ENCODE measurements at regions not wholly inside any gene's neighbourhood (a gene's known extent, or its start where the extent isn't known, plus 50 kb on each side); places are given as distances from the start of the nearest gene placed in this dataset.
A peak's percentile ranks its signal among the peaks of the same experiment; 100 is the strongest.

DNA sequence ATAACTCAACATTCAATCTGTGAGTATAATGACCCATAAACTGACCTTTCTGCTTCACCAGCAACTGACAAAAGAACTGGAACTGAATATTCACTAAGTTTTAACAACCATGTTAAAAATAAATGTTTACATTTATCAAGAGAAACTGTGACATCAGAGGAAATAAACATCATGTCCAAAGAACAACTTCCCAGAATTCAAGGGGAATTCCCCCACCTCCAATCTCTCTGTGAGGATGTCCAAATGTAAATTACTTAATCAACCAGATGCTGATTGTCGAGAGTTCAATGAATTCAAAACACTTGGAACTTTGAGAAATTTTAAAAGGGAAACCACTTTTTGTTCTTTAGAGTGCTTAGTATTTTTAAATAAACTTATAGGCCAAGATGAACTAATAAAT lies 365.6 kb upstream of the ADGRL2 start:
- TF ChIP-seq POLR2A (IDR thresholded peaks at IDR 0.05; ENCODE audit: low read depth, low read length) = no peak
- FAIRE-seq (no peak), DNase-seq (ENCODE audit: insufficient read length, low spot score) (no peak)

DNA sequence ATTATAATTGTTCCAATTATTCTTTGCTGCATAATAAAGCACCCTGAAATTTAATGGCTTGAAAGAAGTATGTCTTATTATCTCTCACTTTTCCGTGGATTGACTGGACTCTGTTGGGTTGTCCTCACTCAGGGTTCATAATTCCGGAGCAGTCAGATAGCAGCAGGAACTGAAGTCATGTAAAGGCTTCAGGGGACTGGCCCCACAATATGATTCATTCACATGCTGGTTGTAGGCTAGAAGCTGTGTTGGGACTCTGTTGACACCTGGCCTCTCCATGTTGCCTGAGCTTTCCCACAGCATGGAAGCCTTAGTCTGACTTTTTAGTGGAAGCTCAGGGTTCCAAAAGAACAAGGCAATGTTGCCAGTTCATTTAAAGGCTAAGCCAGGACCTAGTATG lies 367.1 kb upstream of the ADGRL2 start:
- no peak for TF ChIP-seq POLR2A (IDR thresholded peaks at IDR 0.05; ENCODE audit: low read depth, low read length)
- DNase-seq (ENCODE audit: insufficient read length, low spot score) (no peak), FAIRE-seq (no peak)

DNA sequence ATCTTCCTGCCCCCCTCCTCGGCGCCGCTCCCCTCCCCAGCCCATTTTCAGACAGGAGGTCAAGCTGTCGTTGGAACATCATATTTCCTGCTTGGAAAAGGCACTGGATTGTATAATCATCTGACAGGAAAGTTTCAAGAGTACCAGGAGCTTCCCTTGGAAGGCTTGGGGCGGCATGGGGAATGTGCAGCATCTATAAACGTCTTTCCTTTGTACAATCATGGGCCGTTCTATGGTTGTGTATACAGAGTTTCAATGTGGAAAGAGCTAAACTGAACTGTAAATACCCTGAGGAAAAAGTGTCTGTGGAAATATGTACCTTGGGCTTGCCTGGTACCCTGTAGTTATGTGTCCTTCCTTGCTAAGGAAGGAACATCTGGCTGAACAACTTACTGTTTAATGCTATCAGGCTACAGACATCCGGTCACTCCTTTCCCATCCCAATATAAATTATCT lies 368.1 kb upstream of the ADGRL2 start:
- FAIRE-seq (no peak), DNase-seq (ENCODE audit: insufficient read length, low spot score) (no peak)
- no peak for TF ChIP-seq POLR2A (IDR thresholded peaks at IDR 0.05; ENCODE audit: low read depth, low read length)

DNA sequence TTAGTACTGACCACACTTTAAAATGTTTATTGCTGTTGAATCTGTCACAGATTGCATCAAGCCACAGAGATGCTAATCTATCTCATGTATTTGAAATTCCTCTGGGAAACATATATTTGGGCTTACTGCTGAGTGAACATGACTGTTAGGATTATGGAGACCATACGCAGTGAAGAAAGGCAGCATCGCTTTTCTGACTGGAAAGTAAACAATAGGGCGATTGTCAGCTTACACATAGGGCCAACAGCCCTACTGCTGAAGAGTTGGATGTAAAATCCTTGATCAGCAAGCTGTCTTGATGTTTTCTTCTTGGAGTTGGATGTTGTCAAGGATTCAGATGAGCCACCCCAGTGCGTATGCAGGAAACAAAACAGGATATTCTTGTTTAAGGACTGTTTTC lies 368.7 kb upstream of the ADGRL2 start:
- DNase-seq (ENCODE audit: insufficient read length, low spot score) = no peak
- FAIRE-seq = no peak
- no peak for TF ChIP-seq POLR2A (IDR thresholded peaks at IDR 0.05; ENCODE audit: low read depth, low read length)

DNA sequence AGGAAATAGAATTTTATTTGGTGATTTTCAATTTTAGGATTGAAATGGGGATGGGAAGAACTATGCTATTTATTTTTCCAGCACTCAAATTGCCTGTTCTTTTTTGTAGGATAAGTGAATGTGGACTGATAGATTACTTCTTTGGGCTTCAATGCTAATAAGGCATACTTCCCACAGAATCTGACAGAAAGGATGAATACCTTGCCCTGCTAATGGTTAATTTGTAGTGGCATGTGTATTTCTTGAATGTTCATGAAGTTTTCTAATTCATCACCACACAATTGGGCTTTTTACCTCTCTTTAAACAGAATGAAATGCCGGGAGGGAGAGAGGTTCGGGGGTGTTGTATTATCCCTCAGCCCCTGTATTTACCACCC lies 369.1 kb upstream of the ADGRL2 start:
- FAIRE-seq = no peak

DNA sequence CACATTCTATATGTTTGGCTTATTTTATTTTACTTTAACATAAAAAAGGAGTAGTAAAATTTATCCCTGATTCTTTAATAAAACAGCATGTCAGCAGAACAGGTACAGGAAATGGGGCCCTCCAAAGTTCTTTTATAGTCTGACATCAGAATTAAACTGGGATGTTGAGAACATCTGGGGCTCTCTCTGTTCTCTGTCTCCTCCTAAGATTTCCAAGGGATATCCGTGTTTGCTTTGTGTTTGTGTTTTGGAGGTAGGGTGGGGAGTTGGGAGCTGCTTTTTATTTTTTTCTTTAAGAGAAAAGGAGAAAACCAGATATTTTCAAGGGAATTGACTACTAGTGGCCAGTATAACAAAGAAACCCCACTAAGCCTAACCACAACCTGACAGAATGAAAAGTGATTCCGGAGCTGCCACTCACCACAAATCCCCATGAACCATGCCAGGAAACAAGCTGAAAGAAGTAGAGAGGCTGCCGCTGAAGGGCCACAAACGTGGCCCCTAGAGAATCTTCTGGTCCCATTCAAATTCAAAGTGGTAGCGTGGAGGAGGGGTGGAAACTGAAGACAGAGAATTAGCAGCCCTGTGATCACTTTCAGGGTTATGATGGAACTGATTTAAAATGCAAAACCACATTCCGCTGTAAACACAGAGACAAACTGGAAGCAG lies 369.6 kb upstream of the ADGRL2 start:
- TF ChIP-seq POLR2A (IDR thresholded peaks at IDR 0.05; ENCODE audit: low read depth, low read length) = no peak
- FAIRE-seq (no peak), DNase-seq (ENCODE audit: insufficient read length, low spot score) (no peak)

More for the DNA sequence above, 369.1 kb upstream of the ADGRL2 start:
- no peak for TF ChIP-seq POLR2A (IDR thresholded peaks at IDR 0.05; ENCODE audit: low read depth, low read length)
- no peak for DNase-seq (ENCODE audit: insufficient read length, low spot score)

DNA sequence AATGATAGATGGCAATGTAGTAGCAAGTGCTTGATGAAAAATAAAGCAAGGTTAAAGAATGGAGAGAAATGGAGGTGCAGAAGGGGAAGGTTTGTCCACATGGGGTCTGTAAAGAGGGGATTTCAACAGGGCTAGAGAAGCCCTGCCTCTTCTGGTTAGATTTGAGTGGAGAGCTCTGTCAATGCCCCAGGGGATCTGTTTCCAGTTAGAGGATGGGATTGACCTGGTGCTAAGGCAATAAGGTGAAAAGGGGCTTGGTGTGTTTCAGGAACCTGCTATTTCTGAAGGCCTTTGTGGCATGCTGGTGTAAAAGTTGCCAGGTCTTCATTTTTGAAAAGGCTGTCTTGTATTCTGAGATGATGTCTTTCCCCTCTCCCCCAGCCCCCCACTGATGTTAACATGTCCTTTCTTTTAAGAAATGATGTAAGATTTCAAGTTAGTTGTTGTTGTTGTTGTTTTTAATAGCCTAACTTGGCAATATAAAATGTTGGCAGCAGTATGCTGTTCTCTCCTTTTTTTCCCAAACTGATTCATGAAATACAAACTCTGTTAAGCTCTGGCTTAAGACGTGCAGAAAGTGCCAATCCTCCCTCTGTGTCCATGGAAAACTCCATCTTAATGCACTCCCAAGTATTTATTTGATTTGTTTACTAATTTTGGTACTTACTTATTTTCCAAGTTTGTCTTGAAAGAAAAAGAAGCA lies 370.3 kb upstream of the ADGRL2 start:
- FAIRE-seq (no peak), DNase-seq (ENCODE audit: insufficient read length, low spot score) (no peak)
- TF ChIP-seq POLR2A (IDR thresholded peaks at IDR 0.05; ENCODE audit: low read depth, low read length) = no peak

DNA sequence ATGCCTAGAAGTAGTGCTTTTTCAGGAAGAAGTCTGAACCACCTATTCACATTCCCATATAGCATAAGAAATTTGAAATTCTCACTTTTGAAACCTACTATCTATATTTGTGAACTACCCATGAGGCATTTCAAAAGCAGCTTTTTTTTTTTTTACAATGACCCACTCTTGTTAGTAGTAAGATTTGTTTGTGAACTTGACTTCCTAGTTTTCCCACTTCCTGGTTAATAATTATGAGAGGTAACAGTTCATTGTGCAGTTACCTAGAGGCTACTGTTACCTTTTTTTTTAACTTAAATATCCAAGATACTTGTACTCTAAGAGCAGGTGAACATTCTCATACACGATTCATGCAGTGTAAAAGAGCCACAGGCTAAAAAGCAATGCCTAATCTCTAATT lies 371.7 kb upstream of the ADGRL2 start:
- DNase-seq (ENCODE audit: insufficient read length, low spot score) (no peak), FAIRE-seq (no peak)
- TF ChIP-seq POLR2A (IDR thresholded peaks at IDR 0.05; ENCODE audit: low read depth, low read length) = no peak

DNA sequence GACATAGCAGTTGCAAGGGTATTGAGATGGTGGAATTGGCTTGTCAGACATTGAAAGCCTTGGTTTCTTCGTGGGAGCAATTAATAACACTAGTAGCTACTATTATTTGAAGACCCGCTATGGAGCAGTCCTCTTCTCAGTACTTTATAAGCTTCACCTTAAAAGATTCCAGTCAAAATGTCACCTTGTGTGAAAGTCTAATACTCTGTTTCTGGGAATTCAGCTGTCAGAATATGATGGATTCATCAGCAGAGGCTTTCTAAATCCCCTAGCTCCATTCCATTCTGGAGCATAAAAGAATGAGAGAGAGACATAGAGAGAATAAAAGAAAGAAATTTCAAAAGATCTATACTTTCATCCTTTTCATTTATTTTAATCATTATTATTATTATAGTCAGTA lies 375.9 kb upstream of the ADGRL2 start:
- no peak for TF ChIP-seq POLR2A (IDR thresholded peaks at IDR 0.05; ENCODE audit: low read depth, low read length)
- DNase-seq (ENCODE audit: insufficient read length, low spot score) (no peak), FAIRE-seq (no peak)

DNA sequence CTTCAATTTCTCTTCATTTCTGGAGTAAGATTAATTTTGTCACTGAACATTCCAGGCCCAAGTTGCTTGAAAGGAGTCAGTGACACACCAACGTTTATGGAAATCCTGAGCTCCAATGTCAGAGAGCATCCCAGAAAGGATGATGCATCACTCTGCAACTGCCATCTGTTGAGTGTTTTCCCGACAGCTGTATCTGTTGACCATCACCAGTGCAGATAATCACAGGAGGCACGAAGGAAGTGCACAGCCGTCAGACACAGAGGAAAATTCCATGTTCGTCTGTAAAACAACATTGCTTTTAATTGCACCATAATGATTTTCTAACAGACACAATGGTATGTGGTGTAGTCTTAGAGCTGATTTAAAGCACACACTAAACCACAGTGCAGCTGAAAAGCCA lies 376.7 kb upstream of the ADGRL2 start:
- DNase-seq (ENCODE audit: insufficient read length, low spot score) (no peak), FAIRE-seq (no peak)
- no peak for TF ChIP-seq POLR2A (IDR thresholded peaks at IDR 0.05; ENCODE audit: low read depth, low read length)

DNA sequence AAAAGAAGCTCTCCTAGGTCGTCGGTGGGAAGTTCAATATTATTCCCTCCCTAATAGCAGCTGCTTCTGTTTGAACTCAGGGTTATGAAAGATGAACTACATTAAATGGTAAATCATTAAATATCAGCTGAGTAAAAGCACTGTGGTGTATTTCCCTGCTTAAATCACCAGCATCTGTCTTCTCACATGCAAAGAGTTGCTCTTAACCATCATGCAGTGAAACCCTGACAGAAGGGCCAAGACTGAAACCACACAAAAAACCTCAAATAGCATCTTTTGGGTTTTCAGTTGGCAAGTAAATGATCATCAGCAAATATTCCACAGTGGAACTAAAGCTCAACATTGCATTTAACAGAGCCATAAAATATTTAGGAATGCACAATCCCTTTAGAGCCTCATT lies 380.0 kb upstream of the ADGRL2 start:
- TF ChIP-seq POLR2A (IDR thresholded peaks at IDR 0.05; ENCODE audit: low read depth, low read length) = no peak
- no peak for FAIRE-seq
- no peak for DNase-seq (ENCODE audit: insufficient read length, low spot score)

DNA sequence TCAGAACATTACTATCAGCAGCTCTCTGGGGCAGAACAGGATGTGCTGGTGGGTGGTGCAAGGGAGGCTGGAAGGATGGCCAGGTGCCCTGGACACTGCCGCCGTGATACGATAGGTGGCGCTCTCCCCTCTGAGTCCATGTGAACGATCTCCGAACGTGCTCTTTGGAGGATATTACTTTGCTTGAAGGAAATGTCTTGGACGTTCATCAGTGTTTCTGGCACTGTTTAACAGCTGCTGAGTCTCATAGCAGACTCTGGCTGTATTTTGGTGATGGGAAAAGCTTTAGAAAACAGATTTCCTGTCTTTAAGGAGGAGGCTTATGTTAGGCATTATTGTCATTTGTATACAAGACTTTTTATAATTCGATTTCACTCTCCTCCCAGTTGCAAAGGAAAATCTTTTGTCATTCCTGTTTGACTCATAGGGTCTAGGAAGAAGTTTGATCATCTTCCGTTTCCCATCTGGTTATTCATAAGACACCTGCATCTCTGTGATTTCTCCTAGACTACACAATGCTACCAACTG lies 386.2 kb upstream of the ADGRL2 start:
- peak; percentile 52 for DNase-seq (ENCODE audit: insufficient read length, low spot score)
- FAIRE-seq = peak; percentile 95

DNA sequence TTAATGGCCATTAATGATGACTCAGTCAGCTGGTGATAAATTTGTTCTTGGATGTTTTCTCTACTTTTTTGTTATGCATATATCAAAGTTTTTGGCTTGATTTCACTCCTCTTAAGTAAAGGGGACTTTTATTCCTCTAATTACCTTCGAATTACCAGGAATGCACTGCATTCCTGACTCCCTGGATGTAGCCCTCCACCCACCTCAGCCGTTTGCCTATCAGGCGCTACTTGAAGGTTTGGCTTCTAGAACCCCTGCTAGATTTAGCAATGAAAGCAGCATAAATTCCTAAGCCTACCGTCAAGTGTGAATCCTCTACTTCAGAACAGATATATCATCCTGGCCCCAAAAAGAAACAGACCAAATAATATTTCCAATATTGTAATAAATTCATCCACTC lies 387.8 kb upstream of the ADGRL2 start:
- no peak for TF ChIP-seq POLR2A (IDR thresholded peaks at IDR 0.05; ENCODE audit: low read depth, low read length)
- FAIRE-seq (no peak), DNase-seq (ENCODE audit: insufficient read length, low spot score) (no peak)

More for the DNA sequence above, 386.2 kb upstream of the ADGRL2 start:
- TF ChIP-seq POLR2A (IDR thresholded peaks at IDR 0.05; ENCODE audit: low read depth, low read length) = no peak

DNA sequence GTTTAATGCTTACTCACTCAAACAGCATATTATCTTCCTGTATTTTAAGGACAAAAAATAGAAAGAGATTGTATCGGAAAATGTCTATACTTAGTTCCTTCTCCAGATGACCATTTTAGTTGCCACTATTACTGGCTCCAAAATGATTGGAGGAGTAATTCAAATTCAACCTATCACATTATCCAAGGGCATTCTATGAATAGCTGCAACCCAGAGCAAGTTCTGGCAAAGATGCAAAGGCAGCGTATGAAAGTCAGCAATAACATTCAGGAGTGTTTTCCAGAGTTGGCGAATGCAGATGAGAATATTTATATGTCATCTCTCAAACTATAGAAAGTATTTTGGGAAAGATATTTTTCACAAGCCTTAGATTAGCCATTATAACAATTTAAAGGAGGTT lies 389.8 kb upstream of the ADGRL2 start:
- no peak for DNase-seq (ENCODE audit: insufficient read length, low spot score)
- TF ChIP-seq POLR2A (IDR thresholded peaks at IDR 0.05; ENCODE audit: low read depth, low read length) = no peak
- FAIRE-seq = peak; percentile 33

DNA sequence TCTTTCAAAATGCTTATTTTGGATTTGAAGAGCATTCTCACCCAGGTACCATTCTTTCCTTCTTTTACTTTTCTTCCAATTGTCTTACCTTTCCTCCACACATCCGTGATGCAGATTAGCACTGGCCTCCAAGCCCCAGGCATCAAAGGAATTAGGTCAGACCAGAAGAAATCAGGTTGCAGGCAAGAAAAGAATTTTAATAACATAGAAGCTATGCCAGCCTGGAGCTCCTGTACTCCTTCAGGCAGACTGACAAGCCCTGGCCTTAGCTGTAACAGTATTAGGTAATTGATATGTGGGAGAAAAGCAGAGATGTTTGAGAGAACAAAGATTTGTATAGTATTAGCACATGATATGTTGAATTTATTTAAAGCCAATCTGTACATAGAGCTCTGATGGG lies 390.4 kb upstream of the ADGRL2 start:
- no peak for DNase-seq (ENCODE audit: insufficient read length, low spot score)
- TF ChIP-seq POLR2A (IDR thresholded peaks at IDR 0.05; ENCODE audit: low read depth, low read length) = no peak
- no peak for FAIRE-seq
